HTR-8/SVneo (cell line): ENCODE measurements at regions not wholly inside any gene's neighbourhood (a gene's known extent, or its start where the extent isn't known, plus 50 kb on each side); places are given as distances from the start of the nearest gene placed in this dataset.

Experiments
- DNase-seq: peaks from one replicate; pipeline ENCODE4 v3.0.0; 2011; ENCODE audit warnings: low spot score, mixed read lengths; ENCODE audit not compliant: insufficient read length
- FAIRE-seq: peaks from 2 replicates; lab custom pipeline; 2011; peaks lifted over from hg19 to GRCh38; lab: Jason Lieb, UNC

- no peak for FAIRE-seq
- no peak for DNase-seq
Measured at GRCh38 chr9:86708918-86709835, 238.1 kb downstream of the GAS1 start.

- FAIRE-seq (no peak), DNase-seq (no peak)
Measured at GRCh38 chr9:86707932-86708510, 239.3 kb downstream of the GAS1 start.

- no peak for DNase-seq
Measured at GRCh38 chr9:86706391-86706790, 240.9 kb downstream of the GAS1 start.

GRCh38 chr9:86705490-86705889 is 241.8 kb downstream of the GAS1 start:
- no peak for FAIRE-seq

More at GRCh38 chr9:86706391-86706790, 240.9 kb downstream of the GAS1 start:
- no peak for FAIRE-seq

GRCh38 chr9:86703346-86703745 is 244.0 kb downstream of the GAS1 start:
- no peak for FAIRE-seq

More at GRCh38 chr9:86705490-86705889, 241.8 kb downstream of the GAS1 start:
- no peak for DNase-seq

GRCh38 chr9:86700629-86701028 is 246.7 kb downstream of the GAS1 start:
- DNase-seq: no peak
- no peak for FAIRE-seq

More at GRCh38 chr9:86703346-86703745, 244.0 kb downstream of the GAS1 start:
- no peak for DNase-seq

- FAIRE-seq (no peak), DNase-seq (no peak)
Measured at GRCh38 chr9:86697999-86698398, 249.3 kb downstream of the GAS1 start.

- no peak for FAIRE-seq
- DNase-seq: no peak
Measured at GRCh38 chr9:86697213-86697612, 250.1 kb downstream of the GAS1 start.

- no peak for DNase-seq
- FAIRE-seq: no peak
Measured at GRCh38 chr9:86695910-86696424, 251.3 kb downstream of the GAS1 start.

GRCh38 chr9:86690034-86690433 is 257.3 kb downstream of the GAS1 start:
- no peak for FAIRE-seq
- DNase-seq: no peak

- no peak for FAIRE-seq
- no peak for DNase-seq
Measured at GRCh38 chr9:86687788-86688187, 259.5 kb downstream of the GAS1 start.

- FAIRE-seq: no peak
- no peak for DNase-seq
Measured at GRCh38 chr9:86685556-86685955, 261.8 kb downstream of the GAS1 start.

- DNase-seq: no peak
- no peak for FAIRE-seq
Measured at GRCh38 chr9:86684148-86684547, 263.2 kb downstream of the GAS1 start.

GRCh38 chr9:86682240-86682639 is 265.1 kb downstream of the GAS1 start:
- DNase-seq: no peak
- no peak for FAIRE-seq

GRCh38 chr9:86679909-86680308 is 267.4 kb downstream of the GAS1 start:
- FAIRE-seq (no peak), DNase-seq (no peak)

GRCh38 chr9:86676396-86676795 is 270.9 kb downstream of the GAS1 start:
- DNase-seq (no peak), FAIRE-seq (no peak)

- no peak for DNase-seq
- FAIRE-seq: no peak
Measured at GRCh38 chr9:86675805-86676204, 271.5 kb downstream of the GAS1 start.

GRCh38 chr9:86674487-86674886 is 272.8 kb downstream of the GAS1 start:
- FAIRE-seq: no peak

GRCh38 chr9:86672966-86673365 is 274.3 kb downstream of the GAS1 start:
- DNase-seq: no peak
- FAIRE-seq: no peak

More at GRCh38 chr9:86674487-86674886, 272.8 kb downstream of the GAS1 start:
- DNase-seq: no peak

- DNase-seq: no peak
- FAIRE-seq: no peak
Measured at GRCh38 chr9:86672301-86672700, 275.0 kb downstream of the GAS1 start.

- FAIRE-seq (no peak), DNase-seq (no peak)
Measured at GRCh38 chr9:86671018-86671417, 276.3 kb downstream of the GAS1 start.
